GM12891 (cell line): ENCODE measurements at regions not wholly inside any gene's neighbourhood (a gene's known extent, or its start where the extent isn't known, plus 50 kb on each side); places are given as distances from the start of the nearest gene placed in this dataset.

Source experiments
- DNase-seq: peaks from one replicate; pipeline ENCODE4 v3.0.0; 2011; ENCODE audit warnings: low spot score; ENCODE audit not compliant: insufficient read length
- FAIRE-seq: peaks from 2 replicates; lab custom pipeline; 2011; peaks lifted over from hg19 to GRCh38; lab: Jason Lieb, UNC
- PAX5 ChIP-seq: IDR thresholded peaks from 2 replicates; pipeline ENCODE4 v1.6.1; 2011; ENCODE audit warnings: low read length, moderate library complexity, mild to moderate bottlenecking; ENCODE audit not compliant: insufficient read depth, severe bottlenecking
- POLR2A ChIP-seq: IDR thresholded peaks from 2 replicates; pipeline ENCODE4 v1.6.1; 2011; ENCODE audit warnings: low read depth, low read length, control low read depth
- POLR2AphosphoS5 ChIP-seq: IDR thresholded peaks from 2 replicates; pipeline ENCODE4 v1.6.1; 2011; ENCODE audit warnings: low read depth, low read length, control low read depth
- POU2F2 ChIP-seq: IDR thresholded peaks from 2 replicates; pipeline ENCODE4 v1.6.1; 2011; ENCODE audit warnings: low read depth, mild to moderate bottlenecking, control low read depth, low read length, moderate library complexity
- SPI1 ChIP-seq: IDR thresholded peaks from 2 replicates; pipeline ENCODE4 v1.6.1; 2011; ENCODE audit warnings: low read depth, low read length, control low read depth
- TAF1 ChIP-seq: IDR thresholded peaks from 2 replicates; pipeline ENCODE4 v1.6.1; 2011; ENCODE audit warnings: low read depth, low read length, control low read depth

DNA sequence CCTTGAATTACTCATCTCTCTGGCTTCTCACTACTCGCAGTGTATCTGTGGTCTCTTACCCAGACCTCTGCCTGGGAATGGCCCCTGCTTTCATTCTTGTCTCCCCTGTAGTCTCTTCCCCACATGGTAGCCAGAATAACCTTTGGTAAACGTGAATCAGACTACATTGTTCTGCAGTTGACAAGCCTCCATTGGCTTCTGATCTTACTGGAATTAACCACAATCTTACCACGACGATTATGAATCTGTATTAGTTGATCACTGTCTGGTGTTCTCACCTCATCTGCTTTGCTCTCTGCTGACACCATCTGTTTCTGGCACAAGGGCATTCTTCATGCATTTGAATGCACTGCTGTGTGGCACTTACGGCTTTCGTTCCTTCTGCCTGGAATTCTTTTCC is 781.2 kb downstream of the MTRR start:
- FAIRE-seq (no peak), DNase-seq (no peak)
- no peak for TF ChIP-seq POLR2AphosphoS5
- TF ChIP-seq PAX5: no peak
- TF ChIP-seq SPI1: no peak
- no peak for TF ChIP-seq POLR2A
- TF ChIP-seq TAF1: no peak
- TF ChIP-seq POU2F2: no peak

DNA sequence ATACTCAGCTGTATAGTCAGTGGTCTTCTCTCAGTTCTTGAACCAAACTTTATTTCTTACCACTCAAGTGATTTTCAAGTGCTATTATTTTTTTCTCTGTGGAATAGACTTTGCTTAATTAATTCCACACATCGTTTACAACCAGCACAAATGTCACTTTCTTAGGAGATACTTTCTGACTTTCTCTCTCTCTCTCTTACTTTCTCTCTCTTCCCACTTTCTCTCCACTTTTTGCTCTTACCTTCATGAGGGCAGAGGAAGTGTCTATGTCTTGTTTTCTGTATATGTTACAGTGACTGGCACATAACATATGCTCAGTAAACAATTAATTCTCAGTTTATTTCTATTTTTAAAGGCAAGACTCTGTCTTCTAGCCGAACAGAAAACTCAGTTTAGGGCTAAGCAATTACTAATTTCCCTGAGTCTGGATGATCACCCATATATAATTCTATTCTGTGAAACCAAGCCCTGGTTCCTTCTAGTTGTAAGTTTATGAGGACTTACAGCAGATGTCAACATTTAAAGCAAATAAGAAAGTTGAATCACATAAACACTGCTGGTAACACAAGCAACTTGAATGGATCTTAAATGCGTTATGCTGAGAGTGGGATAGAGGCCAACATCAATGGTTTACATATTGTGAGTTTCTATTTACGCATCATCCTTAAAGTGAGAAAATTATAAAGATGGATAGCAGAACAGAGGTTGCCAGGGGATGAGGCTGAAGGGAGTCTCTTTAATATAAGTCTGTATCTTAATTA is 791.4 kb downstream of the MTRR start:
- no peak for DNase-seq
- no peak for FAIRE-seq
- TF ChIP-seq TAF1: no peak
- TF ChIP-seq PAX5: no peak
- TF ChIP-seq POU2F2: no peak
- TF ChIP-seq SPI1: no peak
- TF ChIP-seq POLR2A: no peak
- TF ChIP-seq POLR2AphosphoS5: no peak

DNA sequence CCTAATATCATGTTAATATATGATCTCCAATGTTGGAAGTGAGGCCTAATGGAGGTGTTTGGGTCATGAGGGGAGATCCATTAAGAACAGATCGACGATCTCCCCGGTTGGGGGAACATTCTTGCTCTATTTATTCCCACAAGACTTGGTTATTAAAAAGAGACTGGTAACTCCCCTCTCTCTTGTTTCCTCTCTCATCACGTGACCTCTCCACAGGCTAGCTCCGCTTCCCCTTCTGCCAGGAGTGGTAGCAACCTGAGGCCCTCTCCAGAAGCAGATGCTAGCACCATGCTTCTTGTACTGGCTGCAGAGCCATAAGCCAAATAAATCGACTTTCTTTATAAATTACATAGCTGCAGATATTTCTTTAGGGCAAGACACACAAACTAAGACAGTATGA is 794.4 kb downstream of the MTRR start:
- no peak for FAIRE-seq
- TF ChIP-seq POU2F2 (no peak), SPI1 (no peak), PAX5 (no peak), POLR2AphosphoS5 (no peak), TAF1 (no peak), POLR2A (no peak)
- DNase-seq: no peak

DNA sequence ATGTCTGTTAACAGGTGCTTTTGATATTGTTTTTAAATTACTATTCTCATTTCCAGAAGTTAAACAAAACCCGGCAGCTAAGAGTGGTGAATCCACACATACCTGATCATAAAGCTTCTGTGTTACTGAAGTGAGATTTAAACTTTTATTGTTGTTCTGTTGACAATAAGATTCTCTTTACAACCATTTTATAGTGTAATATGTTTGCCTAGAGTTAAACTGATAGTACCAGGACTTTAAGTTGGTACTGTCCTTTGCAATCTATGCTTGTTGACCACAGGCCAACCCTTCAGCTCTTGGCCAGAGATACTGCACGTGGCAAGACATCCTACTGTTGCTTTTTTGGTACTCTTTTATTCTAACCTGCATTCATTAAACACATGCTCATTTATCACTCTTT is 806.2 kb downstream of the MTRR start:
- TF ChIP-seq SPI1: no peak
- TF ChIP-seq POLR2A: no peak
- DNase-seq (no peak), FAIRE-seq (no peak)

DNA sequence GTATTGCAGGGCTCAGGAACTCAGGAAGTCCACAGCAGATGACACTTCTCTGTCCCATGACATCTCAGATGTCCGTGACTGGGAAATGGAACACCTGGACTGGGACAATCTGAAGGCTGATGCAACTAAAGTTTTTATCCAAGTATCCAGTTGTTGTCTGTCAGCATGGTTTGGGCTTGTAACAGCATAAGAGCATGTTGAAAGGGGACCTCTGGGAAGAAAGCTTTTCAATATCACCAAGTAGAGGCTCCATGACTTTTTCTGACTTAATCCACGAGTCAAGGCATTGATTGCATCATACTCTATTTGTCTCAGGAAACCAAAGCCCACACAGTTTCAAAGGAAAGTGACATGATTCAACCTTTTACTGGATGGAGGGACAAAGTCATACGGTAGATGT is 807.7 kb downstream of the MTRR start:
- TF ChIP-seq SPI1: no peak
- no peak for TF ChIP-seq POLR2A
- no peak for TF ChIP-seq POLR2AphosphoS5
- TF ChIP-seq TAF1: no peak
- TF ChIP-seq POU2F2: no peak
- no peak for TF ChIP-seq PAX5
- no peak for FAIRE-seq
- DNase-seq: no peak

DNA sequence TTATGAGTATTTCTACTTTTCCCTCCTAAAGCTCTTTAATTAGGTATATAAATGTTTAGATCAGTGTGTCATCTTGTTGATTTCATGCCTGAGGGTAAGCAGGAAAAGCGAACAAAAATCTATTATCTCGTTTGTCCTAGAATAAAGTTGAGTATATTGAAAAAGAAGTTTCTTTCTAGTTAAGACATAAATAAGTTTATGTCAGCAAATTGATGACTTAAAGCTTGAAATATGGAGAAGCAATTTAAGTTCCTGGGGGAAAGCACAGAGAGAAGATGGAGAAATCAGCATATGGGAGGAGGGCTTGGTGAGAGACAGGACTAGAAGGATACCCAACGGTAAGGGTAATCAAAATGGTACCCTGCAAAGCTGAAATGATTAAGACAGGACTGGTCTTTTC is 813.4 kb downstream of the MTRR start:
- DNase-seq (no peak), FAIRE-seq (no peak)
- no peak for TF ChIP-seq POLR2A
- TF ChIP-seq TAF1: no peak
- no peak for TF ChIP-seq POLR2AphosphoS5
- TF ChIP-seq PAX5: no peak
- no peak for TF ChIP-seq POU2F2
- no peak for TF ChIP-seq SPI1

DNA sequence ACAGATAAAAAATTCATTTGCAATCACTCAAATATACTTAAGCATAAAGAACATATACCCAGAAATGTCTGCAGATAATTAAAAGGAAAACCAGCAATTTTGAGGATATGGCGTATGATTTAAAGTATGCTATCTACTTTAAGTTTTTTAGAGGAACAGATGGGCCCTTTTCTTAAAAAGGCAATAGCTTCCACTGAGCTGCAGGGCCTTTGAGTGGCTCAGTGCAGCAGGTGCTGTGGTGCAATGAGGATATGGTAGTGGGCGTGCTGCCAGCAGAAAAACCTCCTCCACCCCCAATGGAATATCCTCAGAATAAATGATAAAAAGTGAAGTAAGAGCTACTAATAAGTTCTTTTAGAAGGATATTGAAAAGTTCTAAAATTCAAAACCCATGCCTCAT is 814.5 kb downstream of the MTRR start:
- no peak for FAIRE-seq
- TF ChIP-seq POU2F2 (no peak), PAX5 (no peak), SPI1 (no peak), TAF1 (no peak), POLR2AphosphoS5 (no peak), POLR2A (no peak)

DNA sequence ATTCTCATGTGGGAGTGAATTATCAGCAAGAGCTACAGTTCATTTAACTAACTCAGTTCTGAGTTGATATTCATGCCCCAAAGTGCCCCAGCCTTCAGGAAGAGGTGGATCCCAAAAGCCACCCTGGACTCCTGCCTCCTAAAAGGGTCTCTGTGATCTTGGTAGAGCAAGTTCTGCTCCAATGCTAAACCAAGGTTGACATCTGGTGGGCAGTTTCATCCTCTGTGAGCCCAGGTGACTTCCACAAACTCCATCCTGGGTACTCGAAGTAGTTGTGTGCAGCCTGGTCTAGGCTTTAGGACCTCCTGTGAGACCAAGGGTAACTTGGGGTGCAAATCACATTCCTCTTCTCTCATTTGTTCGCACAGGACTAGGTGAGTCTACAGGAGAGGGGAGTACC is 816.8 kb downstream of the MTRR start:
- DNase-seq (no peak), FAIRE-seq (no peak)

More for the DNA sequence above, 814.5 kb downstream of the MTRR start:
- DNase-seq: no peak

DNA sequence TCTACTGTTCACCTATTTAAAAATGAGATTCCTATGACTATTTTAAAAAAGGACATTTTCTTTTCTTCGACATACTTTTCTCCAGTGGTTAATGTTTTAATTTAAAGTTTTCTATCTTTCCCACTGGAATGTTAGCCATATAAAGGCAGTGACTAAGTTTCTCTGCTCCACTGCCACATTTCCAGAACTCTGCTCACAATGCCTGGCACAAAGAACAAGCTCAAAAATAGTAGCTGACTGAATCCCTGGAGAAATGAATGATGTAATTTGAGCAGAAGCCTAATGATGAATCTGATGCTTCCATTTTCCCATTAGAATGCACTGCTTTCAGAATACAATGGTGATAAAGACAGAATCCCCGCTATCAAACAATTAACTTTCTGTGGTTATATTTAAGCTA is 817.8 kb downstream of the MTRR start:
- no peak for TF ChIP-seq POU2F2
- FAIRE-seq: no peak
- no peak for DNase-seq

More for the DNA sequence above, 816.8 kb downstream of the MTRR start:
- TF ChIP-seq PAX5: no peak
- no peak for TF ChIP-seq SPI1
- TF ChIP-seq POLR2AphosphoS5: no peak

DNA sequence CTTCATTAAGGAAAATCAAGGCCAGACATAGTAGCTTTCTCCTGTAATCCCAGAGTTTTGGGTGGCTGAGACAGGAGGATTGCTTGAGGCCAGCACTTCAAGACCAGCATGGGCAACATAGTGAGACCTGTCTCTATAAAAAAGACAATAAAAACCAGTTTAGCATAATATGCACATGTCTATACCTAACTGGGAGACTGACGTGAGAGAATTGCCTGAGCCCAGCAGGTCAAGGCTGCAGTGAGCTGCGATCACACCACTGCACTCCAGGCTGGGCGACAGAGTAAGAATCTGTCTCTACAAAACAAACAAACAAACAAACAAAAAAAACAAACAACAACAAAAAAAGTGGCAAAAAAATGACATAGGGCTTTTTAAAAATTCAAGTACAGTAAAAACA is 820.8 kb downstream of the MTRR start:
- no peak for FAIRE-seq
- TF ChIP-seq TAF1: no peak
- no peak for TF ChIP-seq POLR2AphosphoS5
- TF ChIP-seq POU2F2: no peak
- no peak for TF ChIP-seq POLR2A
- no peak for TF ChIP-seq PAX5
- no peak for TF ChIP-seq SPI1

More for the DNA sequence above, 820.8 kb downstream of the MTRR start:
- no peak for DNase-seq
